Activated CD4-positive, alpha-beta T cell treated with anti-CD3 and anti-CD28 coated beads, Interleukin-10, Interleukin-2, amounts not matched to agents 100 ng/mL and 50 ng/mL, durations not matched to agents 16 hours and 8 hours (primary cell): ENCODE measurements at regions not wholly inside any gene's neighbourhood (a gene's known extent, or its start where the extent isn't known, plus 50 kb on each side); places are given as distances from the start of the nearest gene placed in this dataset.

Experiments
- DNase-seq: peaks from one replicate; pipeline ENCODE4 v3.0.0-alpha.2; 2020

DNA sequence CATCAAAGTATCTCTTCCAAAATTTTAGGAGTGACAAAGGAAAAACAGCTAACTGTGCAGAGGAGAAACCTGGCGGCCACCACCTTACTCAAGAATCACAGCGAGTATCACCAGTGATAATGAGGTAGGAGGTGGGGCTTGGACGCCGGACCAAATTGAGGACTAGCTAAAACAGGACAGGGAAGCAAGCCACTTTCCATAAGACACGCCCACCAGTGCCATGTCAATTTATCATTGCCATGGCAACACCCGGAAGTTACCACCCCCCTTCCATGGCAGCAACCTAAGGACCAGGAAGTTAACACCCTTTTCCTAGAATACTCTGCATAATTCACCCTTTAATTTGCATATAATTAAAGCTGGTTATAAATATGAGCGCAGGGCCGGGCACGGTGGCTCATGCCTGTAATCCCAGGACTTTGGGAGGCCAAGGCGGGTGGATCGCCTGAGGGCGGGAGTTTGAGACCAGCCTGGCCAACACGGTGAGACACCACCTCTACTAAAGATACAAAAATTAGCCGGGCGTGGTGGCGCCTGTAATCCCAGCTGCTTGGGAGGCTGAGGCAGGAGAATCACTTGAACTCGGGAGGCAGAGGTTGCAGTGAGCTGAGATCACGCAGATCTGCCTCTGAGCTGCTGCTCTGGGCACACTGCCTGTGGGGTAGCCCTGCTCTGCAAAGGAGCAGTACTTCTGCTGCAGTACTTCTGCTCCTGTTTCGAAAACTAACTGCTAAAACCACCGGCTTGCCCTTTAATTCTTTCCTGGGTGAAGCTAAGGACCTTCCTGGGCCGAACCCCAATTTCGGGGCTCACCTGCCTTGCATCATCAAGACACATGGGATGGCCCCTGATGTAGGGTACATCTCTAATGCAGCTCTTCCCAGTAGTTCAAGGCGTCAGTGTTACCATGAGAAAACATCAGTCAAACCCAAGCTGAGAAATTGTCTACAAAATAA lies 116.7 kb downstream of the HMX1 start:
- DNase-seq, result no peak

DNA sequence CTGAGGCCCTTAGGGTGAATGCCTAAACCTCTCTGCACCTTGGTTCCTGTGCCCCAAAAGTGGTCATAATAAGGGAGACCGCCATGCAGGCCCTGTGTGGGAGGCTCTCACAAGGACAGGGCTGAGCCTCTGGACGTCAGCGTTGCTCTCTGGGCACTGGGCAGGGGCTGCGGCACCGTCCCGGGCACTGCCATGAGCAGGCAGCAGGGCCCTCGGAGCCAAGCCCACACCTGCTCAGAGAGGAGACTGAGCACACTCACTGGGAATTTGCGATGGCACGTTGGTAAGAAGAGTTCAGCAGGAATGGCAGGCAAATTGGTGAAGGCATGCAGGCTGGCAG lies 123.4 kb downstream of the HMX1 start:
- no peak for DNase-seq

- DNase-seq, result no peak
Measured at GRCh38 chr4:8747467-8748235, 124.0 kb downstream of the HMX1 start.

DNA sequence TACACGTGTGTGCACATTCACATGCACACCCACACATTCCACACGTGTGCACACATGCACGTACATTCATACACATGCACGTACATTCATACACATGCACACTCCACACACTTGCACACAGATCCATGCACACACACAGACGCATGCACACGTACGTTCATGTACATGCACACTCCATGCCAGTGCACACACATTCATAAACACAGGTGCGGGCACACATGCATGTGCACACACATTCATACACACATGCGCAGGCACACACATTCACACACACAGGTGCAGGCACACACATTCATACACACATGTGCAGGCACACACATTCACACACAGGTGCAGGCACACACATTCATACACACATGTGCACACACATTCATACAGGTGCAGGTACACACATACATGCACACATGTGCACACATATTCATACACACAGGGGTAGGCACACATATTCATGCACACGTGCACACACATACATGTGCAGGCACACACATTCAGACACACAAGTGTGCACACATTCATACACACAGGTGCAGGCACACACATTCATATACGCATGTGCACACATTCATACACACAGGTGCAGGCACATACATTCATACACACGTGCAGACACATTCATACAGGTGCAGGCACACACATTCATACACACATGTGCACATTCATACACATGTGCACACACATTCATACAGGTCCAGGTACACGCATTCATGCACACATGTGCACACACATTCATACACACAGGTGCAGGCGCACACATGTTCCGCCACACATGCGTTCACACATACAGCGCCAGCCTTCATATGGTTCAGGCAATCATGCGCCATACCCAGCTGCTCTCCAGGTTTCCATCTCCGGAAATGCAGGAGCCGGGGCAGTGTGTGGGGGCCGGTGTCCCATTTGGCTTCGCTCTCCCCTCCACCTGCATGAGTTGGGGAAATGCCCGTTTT lies 124.8 kb downstream of the HMX1 start:
- no peak for DNase-seq

DNA sequence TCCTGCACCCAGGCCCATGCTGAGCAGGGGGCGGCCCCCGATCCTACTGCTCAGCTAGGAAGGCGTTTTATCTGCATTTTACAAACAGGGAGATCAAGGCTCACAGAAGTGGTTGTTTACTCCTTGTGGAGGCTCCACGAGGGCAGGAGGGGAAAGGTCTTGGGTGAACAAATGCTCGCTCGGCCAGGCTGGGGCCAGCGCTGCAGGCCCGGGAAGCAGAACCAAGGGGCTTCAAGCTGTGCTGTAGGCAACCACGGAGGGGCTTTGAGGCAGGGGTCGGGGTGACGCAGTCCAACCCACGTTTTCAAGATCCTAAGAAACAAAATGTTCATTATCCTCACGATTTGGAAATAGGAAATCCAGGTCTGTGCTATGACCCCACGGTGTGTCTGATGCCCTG lies 125.8 kb downstream of the HMX1 start:
- DNase-seq, result no peak

- no peak for DNase-seq
Measured at GRCh38 chr4:8745005-8745790, 126.4 kb downstream of the HMX1 start.

DNA sequence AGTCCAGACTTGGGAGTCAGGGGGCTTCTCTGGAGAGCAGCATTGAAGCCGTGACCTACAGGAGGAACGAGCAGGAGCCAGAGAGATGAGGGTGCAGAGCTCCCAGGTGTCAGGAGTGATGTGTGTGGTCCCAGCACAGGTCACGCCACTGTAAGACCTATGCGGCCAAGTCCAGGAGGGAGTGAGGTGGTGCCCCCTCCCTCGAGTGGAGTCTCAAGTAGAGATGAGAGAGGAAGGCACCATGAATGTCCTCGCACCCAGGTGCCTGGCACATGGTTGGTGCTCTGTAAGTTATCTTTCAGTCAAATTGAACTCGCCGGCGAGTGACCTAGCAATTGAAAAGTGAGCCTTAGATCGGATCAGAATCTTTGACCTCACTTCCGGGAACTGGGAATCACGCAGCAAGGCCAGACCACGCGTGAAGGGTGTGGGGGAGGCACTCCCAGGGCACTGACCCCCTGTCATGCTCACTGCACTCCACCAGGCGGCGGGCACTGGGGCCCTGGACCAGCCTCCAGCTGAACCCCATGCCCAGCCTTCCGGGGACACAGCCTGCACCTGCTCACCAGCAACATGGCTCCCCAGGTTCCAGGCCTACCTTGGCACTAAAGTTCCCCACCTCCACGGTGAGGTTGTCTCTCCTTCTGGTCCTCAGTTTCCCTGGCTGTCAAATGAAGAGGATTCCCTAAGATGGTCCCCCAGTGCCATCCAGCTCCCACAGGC lies 127.4 kb downstream of the HMX1 start:
- DNase-seq, result no peak

- DNase-seq, result no peak
Measured at GRCh38 chr4:8742546-8742945, 129.1 kb downstream of the HMX1 start.

- no peak for DNase-seq
Measured at GRCh38 chr4:8741513-8742226, 130.0 kb downstream of the HMX1 start.

DNA sequence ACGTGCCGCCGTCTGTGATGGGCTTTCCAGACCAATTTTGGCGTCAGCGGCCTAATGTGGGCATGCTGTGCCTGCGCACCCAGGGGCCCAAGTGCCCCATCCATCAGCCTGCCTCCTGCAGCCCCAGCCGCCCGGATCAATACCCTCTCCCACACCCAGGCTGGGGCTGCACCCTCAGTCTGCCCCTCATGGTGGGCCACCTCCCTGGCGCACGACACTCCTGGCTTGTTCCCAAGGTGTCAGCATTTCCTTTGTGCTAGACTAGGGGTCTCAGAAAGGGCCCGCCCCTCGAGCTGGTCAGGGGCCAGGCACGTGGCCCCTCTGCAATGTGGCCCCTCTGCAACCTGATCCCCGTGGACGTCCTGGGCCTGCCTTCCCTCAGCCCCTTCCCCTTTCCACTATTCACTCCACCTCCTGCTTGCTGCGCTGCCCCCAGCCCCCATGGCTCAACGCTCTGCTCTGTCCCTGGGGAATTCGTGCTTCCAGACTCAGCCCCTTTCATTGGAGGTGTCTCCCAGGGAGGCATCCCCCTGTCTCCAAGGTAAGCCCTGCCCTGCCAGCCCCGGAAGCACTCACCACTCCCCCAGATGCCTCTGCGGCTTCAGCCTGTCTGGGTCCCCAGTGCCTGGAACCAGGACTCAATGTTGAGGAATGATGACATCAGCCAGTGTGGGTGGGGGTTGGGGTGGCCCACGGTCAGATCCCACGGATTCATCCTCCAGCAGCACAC lies 130.8 kb downstream of the HMX1 start:
- DNase-seq, result no peak

DNA sequence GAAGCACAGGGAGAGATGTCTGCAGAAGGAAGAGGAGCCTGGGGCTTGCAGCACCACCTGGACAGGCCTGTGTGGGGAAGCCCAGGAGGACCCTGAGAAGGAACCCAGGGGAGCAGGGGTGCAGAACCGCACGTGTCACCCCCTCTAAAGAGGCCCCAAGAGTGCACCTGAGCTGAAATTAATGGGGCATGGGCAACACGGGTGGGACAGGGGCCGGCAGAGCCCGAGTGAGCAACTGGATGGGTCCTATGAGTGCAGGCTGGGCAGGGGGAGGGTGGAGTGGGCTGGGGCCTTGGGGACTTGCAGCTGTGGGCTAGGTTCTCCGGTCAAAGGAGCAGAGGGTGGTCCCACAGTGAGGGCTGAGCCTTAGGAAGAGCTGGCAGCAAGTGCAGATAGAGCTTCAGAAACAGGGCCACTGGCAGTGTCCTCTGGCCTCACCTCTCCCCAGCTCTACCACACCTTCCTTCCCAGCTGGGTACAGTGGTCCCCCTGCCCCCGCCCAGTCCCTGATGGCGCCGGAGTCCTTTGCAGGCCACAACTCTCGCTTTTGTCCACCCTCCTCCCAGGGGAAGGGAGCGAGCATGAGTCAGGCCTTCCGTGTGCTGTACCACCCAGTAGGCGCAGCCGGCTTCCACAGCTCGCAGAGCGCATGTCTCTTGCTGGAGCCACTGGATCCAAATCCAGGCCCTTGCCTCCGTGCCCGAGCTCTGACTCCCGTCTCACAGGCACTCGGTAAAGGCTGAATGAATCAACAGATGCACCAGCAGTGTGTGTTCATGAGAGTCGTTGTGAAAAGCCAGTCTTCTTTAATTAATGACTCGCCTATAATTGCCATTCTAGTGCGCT lies 131.6 kb downstream of the HMX1 start:
- DNase-seq, result no peak

DNA sequence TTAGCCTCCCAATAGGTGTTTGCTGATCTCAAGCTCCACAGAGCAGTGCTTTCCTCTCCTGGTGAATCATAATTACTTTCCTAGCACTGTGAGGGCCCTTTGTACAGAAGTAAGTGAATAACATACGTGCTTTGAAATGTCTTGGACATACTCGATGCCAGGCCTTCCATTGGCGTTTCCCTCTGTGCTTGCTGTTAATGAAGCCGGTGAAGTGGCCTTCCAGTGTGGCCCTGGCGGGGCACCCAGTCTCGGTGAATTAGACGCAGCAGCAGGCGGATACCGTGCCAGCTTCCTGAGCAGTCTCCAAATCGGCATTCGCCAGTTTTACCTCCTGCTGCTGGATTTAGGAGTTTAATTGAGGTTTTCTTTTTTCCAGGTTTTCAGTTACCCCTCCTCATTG lies 132.3 kb downstream of the HMX1 start:
- DNase-seq, result no peak

DNA sequence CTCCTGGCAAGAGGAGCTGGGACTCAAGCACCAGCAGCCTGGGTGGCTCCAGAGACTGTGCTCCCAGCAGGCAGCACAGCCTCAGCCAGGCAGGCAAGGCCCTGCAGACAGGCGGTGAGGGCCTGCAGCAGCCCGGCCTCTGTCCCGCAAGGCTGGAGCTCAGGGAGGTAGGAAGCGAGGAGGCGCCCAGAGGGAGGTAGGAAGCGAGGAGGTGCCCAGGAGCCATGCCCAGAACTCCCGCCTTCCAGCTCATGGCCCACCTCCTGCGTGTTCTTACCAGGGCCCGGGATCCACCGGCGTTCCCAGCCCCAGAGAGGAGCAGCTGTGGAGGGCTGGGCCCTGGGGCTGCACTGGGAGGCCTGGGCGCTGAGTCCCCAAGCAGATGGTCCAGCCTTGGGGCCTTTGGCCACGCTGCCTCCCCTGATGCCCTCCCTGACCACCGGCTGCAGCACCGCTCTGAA lies 133.1 kb downstream of the HMX1 start:
- no peak for DNase-seq

DNA sequence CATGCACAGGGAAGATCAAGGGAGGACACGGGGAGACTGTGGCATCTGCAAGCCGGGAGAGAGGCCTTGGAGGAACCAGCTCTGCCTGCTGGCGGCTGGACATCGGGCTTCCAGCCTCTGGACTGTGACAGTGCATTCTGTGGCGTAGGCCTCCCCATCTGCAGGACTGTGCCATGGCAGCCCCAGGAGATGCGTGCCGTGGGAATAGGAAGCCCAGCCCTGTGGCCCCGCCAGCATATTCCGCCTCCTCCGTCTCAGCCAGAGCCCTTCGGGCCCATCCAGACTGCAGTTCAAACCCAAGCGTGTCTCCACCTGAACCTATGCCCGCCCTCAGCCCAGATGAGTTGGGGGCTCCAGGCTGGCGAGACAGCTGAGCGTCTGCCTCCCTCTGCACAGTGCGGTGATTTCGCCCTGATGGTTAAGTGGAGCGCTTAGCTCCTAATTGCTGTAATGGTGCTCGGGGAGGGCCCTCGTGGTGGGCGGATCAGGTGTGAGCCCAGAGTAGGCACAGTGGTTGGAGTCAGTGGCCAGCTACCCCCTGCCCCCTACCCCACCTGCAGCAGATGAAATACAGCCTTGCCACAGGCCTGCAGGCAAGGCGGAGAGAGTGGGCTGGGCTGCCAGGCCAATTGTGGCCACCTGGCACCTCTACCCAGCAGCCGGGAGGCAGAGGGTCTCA lies 133.9 kb downstream of the HMX1 start:
- no peak for DNase-seq

DNA sequence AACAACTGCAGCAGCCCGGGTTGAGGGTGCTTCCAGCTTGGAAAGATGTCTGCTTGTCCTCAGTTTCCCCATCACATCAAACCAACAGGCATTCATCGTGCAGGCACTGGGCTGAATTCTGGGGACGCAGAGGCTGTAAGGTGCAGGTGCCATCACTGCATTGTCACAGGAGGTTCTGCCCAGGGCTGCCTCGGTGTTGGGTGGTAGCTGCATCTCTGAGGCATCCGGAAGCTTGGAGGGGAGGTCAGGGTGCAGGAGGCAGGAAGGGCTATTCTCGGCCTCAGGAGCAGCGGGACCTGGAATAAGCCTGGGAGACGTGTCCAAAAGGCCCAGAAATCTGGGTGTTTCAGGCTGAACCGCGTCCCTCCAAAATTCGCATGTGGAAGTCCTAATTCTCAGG lies 134.6 kb downstream of the HMX1 start:
- DNase-seq, result no peak

- DNase-seq, result no peak
Measured at GRCh38 chr4:8736090-8736825, 135.4 kb downstream of the HMX1 start.

GRCh38 chr4:8735236-8736089 lies 136.2 kb downstream of the HMX1 start:
- DNase-seq, result no peak
